ENCODE measurements at regions not wholly inside any gene's neighbourhood (a gene's known extent, or its start where the extent isn't known, plus 50 kb on each side); places are given as distances from the start of the nearest gene placed in this dataset.
"Not testable (repeated sequence)": the region's sequence is repeated elsewhere in the genome, so short reads cannot be mapped to it uniquely, and the experiment has no call there.

DNA sequence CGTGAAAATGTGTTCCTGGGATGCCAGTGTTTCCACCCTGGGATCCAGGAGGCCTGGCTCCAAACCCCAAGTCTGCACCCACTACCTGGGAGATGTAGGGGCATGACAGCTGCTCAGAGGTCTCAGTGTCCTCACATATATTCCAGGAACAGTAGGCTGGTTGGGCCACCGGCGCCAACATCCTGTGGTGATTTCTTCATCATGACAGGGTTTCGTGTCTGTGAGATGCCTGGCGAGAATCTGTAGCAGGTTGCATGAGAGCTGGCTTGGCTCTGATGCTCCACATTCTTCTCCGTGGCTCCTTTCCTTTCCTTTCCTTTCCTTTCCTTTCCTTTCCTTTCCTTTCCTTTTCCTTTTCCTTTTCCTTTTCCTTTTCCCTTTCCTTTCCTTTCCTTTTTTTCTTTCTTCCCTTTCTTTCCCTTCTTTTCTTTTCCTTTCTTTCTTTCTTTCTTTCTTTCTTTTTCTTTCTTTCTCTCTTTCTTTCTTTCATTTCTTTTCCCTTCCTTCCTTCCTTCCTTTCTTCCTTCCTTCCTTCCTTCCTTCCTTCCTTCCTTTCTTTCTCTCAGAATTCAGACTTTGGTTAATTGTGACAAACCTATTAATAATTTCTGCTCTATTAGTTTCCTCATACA is 87.6 kb upstream of the DPP6 start:
- TF ChIP-seq, protein P1, sequence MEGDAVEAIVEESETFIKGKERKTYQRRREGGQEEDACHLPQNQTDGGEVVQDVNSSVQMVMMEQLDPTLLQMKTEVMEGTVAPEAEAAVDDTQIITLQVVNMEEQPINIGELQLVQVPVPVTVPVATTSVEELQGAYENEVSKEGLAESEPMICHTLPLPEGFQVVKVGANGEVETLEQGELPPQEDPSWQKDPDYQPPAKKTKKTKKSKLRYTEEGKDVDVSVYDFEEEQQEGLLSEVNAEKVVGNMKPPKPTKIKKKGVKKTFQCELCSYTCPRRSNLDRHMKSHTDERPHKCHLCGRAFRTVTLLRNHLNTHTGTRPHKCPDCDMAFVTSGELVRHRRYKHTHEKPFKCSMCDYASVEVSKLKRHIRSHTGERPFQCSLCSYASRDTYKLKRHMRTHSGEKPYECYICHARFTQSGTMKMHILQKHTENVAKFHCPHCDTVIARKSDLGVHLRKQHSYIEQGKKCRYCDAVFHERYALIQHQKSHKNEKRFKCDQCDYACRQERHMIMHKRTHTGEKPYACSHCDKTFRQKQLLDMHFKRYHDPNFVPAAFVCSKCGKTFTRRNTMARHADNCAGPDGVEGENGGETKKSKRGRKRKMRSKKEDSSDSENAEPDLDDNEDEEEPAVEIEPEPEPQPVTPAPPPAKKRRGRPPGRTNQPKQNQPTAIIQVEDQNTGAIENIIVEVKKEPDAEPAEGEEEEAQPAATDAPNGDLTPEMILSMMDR (IDR thresholded peaks at IDR 0.05): not testable (repeated sequence)
- not testable (repeated sequence) for TF ChIP-seq CREB1 (CRISPR knock-in tag; IDR thresholded peaks at IDR 0.05)

Data from WTC11 (cell line).